ENCODE measurements at regions not wholly inside any gene's neighbourhood (a gene's known extent, or its start where the extent isn't known, plus 50 kb on each side); places are given as distances from the start of the nearest gene placed in this dataset.

DNA sequence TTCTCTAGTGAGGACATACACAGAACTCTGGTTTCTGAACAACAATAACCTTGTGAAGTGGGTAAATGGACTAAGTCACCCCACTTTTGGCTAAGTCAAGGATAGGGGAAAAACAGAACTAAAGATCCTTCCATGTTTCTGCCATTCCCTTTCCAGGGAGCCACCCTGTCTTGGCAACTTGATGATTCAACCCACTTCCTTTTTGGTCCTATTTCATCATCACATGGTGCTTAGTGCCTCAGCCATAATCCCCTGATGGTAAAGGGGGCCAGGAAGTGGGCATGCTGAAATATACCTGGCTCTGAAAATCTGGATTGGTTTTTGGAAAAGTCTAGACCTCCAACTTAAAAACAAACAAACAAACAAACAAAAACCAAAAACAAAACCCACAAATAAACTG, 206.4 kb upstream of the FOXD3 start:
- DNase-seq (ENCODE audit: low read depth), result no peak
- H3K4me3 ChIP-seq (ENCODE audit: low read depth, low read length), result no peak overlapping the region
- TF ChIP-seq, protein P1, sequence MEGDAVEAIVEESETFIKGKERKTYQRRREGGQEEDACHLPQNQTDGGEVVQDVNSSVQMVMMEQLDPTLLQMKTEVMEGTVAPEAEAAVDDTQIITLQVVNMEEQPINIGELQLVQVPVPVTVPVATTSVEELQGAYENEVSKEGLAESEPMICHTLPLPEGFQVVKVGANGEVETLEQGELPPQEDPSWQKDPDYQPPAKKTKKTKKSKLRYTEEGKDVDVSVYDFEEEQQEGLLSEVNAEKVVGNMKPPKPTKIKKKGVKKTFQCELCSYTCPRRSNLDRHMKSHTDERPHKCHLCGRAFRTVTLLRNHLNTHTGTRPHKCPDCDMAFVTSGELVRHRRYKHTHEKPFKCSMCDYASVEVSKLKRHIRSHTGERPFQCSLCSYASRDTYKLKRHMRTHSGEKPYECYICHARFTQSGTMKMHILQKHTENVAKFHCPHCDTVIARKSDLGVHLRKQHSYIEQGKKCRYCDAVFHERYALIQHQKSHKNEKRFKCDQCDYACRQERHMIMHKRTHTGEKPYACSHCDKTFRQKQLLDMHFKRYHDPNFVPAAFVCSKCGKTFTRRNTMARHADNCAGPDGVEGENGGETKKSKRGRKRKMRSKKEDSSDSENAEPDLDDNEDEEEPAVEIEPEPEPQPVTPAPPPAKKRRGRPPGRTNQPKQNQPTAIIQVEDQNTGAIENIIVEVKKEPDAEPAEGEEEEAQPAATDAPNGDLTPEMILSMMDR (IDR thresholded peaks at IDR 0.05; ENCODE audit: insufficient read depth, low read depth, low read length, missing control alignments), result no peak

- H3K4me3 ChIP-seq (ENCODE audit: low read depth, low read length), result no peak overlapping the region
- no peak for DNase-seq (ENCODE audit: low read depth)
- TF ChIP-seq, protein P1 (IDR thresholded peaks at IDR 0.05; ENCODE audit: insufficient read depth, low read depth, low read length, missing control alignments), result no peak
Measured at GRCh38 chr1:63119575-63120155, 202.7 kb upstream of the FOXD3 start.

- no peak overlapping the region for H3K4me3 ChIP-seq (ENCODE audit: low read depth, low read length)
- TF ChIP-seq, protein P1 (IDR thresholded peaks at IDR 0.05; ENCODE audit: insufficient read depth, low read depth, low read length, missing control alignments), result no peak
- no peak for DNase-seq (ENCODE audit: low read depth)
Measured at GRCh38 chr1:63122079-63122478, 200.3 kb upstream of the FOXD3 start.

DNA sequence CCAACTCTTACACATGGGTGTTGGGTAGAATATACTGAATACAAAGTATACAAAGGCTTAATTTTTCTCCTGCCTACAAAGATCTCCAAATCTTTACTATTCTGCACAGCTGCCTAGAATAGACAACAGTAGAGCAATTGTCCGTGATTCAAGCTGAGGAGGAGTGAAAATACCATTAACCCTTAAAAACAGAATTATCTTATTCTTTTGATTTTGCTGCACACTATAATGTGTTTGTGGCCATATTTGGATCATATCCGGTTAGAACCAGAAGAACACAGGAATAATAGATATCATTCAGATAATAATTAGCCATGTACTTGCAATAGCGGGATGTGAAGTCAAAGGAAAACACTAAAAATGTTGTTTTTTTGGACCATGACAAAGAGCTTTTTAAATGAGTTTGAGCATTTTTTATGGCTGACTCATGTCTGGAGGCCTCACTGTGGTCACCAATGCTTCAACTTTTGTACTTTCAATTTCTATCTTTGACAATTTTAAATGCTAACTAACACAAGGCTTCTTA, 197.6 kb upstream of the FOXD3 start:
- TF ChIP-seq, protein P1 (IDR thresholded peaks at IDR 0.05; ENCODE audit: insufficient read depth, low read depth, low read length, missing control alignments), result no peak
- no peak overlapping the region for H3K4me3 ChIP-seq (ENCODE audit: low read depth, low read length)
- DNase-seq (ENCODE audit: low read depth), result peak; percentile 56

- no peak overlapping the region for H3K4me3 ChIP-seq (ENCODE audit: low read depth, low read length)
- TF ChIP-seq, protein P1 (IDR thresholded peaks at IDR 0.05; ENCODE audit: insufficient read depth, low read depth, low read length, missing control alignments), result no peak
- DNase-seq (ENCODE audit: low read depth), result no peak
Measured at GRCh38 chr1:63126104-63126503, 196.3 kb upstream of the FOXD3 start.

DNA sequence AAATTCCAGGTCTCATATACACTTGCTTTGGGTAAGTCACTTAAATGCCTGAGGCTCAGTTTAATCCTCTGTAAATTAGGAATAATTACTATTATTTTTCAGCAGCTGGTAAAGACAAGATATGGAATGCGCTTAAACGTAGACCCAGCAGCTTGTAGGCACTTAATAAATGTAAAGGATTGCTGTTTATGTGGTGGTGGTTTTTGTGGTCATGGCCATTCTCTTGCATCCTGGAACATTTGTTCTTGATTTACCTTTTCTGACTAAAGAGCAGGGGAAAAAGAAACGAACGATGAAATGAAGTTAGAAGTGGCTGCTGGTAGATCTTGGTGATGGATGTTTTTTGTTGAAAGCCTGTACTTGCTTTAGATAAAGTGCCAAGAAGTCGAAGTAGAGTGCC, 195.0 kb upstream of the FOXD3 start:
- no peak for DNase-seq (ENCODE audit: low read depth)
- H3K4me3 ChIP-seq (ENCODE audit: low read depth, low read length), result no peak overlapping the region
- TF ChIP-seq, protein P1 (IDR thresholded peaks at IDR 0.05; ENCODE audit: insufficient read depth, low read depth, low read length, missing control alignments), result no peak

GRCh38 chr1:63128556-63128955, 193.8 kb upstream of the FOXD3 start:
- DNase-seq (ENCODE audit: low read depth), result no peak
- TF ChIP-seq, protein P1 (IDR thresholded peaks at IDR 0.05; ENCODE audit: insufficient read depth, low read depth, low read length, missing control alignments), result no peak
- no peak overlapping the region for H3K4me3 ChIP-seq (ENCODE audit: low read depth, low read length)

All from GM12865 (cell line).